NCI-H345 (cell line): ENCODE measurements at regions not wholly inside any gene's neighbourhood (a gene's known extent, or its start where the extent isn't known, plus 50 kb on each side); places are given as distances from the start of the nearest gene placed in this dataset.

ENCODE experiments used
- DNase-seq: peaks from one replicate; lab custom pipeline; 2025; lab: John Stamatoyannopoulos, UW

DNA sequence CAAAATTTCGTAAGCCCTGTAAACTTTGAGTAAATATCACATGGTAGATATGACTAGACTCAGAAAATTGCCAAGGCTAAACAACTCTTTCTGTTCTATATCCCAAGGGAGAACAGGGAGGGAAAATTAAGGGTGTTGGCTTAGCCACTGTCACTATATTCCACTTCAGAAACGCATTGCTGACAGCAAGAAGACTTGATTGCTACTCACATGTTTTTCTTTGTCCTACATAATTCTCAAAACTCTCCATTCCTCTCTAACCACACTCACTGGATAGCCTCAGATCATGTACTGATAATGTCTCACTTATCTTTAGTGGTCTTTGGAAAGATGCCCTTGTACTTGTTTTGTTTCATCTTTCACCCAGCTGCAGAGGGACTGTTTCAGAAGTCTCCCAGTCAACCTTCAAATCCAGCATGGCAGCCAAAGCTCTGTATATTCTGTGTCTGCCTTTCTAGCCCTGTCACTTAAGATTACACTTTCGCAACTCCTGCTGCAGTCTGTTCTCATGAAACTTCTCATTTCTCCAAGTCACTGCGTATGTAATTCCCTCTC lies 582.4 kb upstream of the FZD8 start:
- no peak for DNase-seq

DNA sequence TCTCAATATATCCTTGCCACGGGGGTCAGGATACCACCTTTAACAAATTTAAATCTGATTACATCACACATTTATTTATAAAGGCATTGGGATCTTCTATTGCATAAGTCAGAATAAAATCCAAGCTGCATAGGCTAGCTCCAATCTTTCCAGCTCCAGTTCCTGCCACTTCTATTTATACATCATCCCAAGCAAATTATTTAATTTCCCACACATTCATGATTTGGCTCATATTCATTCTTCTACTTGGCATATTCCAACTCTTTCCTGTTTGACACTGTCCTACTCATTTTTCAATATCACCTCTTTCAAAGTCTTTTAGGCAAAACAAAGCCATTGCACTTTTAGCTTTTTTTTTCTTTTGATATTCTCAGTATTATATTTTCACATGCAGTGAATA lies 579.0 kb upstream of the FZD8 start:
- no peak for DNase-seq

DNA sequence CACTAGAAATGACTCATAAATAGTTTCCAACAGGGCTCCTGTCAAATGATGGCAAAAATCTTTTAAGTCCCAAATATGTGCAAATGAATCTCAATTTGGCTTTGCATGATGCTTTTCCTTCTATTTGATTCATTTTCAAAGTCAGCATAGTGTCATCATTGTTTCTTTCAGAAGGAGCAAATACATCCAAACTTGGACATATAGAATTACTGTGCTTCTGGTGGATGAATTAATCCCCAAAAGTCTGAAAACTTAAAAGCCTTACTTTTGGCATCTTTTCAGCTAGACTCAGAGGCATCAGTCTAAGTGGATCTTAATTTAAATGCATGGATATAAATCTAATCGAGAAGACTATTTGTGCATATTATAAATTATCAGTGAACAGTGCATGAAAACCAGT lies 578.1 kb upstream of the FZD8 start:
- no peak for DNase-seq

DNA sequence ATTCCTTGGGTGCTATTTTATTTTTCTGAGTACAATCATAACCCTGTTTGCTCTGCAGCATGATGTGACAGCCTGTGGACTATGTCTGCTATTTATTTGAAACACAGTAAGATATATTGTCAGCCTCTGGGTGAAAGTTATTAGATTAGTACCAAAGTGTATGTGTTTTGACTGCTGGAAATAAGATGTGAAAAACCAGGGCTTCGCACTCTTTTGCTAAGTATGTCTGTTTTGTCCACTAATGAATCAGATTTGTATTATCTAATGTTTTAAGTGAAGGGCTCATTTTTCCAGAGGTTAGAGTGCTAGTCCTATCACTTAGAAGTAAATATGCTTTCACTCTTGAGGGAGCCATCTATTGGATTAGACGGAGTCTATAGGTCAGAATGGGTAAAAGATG lies 569.8 kb upstream of the FZD8 start:
- DNase-seq, result no peak

DNA sequence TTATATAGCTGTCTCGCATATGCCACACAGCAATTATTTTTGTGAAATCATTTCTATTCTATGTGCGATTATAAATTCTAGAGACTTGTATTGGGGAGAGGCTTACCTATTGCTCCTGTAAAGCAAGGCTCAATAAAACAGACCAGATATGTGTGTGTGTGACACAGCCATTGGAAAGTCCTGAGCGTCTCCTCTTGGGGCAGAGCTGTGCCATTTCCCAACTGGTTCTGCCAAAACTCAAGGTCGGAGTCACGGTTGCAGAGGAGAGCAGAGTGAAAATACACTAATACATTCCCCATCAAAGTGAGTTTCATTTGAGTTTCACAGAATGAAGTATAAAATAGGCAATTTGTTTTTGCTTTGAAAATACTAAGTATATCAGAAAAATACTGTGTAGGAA lies 567.4 kb upstream of the FZD8 start:
- no peak for DNase-seq

DNA sequence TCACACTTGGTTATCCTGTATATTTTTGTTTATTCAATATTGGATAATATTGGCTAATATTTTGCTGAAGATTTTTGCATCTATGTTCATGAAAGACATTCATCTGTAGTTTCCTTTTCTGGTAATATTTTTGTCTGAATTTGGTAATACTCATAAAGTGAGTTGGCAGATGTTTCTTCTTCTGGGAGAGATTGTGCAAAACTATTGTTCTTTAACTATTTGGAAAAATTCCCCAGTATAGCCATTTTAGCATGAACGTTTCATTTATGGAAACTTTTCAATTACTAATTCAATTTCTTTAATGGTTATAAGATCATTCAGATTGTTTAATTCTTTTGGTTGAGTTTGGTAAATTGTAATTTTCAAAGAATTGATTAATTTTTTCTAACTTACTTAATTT lies 560.8 kb upstream of the FZD8 start:
- DNase-seq, result no peak

DNA sequence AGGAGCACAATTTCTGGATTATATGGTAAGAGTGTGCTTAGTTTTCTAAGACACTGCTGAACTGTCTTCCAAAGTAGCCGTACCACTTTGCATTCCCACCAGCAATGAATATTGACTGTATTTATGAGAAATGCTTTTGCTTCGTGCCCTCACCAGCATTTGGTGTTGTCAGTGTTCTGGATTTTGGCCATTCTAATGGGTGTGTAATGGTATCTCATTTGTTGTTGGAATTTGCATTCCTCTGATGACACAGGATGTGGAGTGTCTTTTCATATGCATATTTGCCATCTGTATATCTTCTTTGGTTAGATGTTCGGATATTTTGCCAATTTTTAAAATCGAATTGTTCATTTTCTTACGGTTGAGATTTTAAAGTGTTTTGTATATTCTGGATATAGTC lies 558.5 kb upstream of the FZD8 start:
- DNase-seq, result no peak

DNA sequence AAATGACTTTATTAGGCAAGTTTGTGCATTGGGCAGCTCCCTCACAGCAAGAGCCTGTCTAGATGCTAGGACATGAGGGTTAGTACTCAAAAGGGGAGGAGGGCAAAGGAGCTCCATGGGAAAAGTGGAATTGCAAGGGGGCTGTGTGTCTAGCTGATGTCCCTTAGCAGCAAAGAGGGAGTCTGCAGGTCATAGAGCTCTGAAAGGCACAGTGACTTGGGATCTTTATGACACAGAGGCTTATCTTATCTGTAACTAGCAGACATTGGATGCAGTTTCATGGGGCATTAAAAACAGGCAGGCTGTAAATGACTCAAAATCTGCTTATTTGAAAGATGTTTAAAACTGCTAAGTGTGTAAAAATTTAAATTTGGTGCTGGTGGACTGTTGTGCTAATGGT lies 556.2 kb upstream of the FZD8 start:
- no peak for DNase-seq

DNA sequence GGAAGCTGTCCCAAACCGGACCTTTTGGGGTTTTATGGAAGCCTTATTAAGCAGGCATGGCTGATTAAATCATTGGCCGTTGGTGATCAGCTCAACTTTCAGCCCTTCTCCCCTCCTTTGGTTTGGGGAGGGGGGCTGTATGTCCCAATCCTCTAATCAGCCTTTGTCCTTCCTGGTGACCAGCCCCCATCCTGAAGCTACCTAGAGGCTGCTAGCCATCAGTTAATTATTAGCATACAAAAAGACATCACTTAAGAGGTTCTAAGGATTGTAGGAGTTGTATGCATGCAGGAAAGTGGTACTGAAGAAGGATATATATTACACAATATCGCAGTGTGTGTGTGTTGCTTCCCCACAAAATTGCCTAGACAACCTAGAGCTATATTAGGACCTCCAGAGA lies 553.3 kb upstream of the FZD8 start:
- DNase-seq, result no peak

DNA sequence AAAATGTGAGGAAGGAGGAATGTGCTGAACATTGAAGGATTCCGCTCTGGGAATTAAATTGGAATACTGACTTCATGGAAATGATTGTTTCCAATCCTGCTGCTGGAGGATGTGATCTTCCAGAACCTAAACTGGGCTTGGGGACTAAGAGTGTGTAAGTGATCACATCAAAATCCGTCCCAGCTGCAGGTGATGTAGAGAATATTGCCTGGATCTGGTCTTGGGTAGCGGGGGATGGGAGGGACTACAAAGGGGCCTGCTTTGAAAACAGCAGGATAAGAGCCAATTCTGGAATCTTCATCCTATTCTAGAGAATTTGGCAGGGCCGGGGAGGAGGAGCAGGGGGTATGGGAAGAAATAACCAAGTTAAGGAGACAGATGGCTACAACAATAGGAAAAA lies 552.2 kb upstream of the FZD8 start:
- no peak for DNase-seq

DNA sequence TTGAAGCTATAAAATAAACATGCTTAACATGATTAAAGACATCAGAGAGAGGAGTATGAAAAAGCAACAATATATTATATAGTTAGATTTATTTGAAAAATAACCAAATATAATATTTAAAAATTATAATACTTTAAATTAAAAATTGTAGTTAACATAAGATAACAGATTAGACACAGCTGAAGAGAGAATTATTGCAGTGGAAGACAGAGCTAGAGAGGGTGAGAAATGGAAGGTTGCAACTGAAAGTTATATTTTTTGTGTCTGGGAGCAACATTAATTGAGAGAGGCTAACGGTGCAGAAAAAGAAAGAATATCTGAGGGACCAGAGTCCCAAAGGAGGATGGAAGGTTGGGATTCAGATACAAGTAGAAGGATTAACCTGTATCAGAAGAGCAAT lies 548.9 kb upstream of the FZD8 start:
- no peak for DNase-seq

DNA sequence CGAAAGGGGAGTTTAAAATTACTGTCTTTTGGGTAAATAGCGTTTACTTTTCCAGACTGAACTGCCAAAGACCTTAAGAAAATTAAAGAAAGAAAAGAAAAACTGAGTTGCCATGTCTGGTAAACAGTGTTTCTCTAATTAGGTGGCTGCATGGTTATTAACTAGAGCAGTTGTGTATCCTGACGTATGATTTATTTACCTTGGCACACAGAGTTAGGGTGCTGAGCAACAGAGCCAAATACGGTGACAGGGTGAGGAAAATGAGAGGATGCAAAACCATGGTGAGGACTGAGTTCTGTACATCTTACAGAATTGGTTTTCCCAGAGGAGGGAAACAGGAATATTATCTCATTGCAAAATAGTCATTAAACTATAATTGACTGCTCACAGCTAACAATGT lies 546.4 kb upstream of the FZD8 start:
- peak; percentile 27 for DNase-seq

DNA sequence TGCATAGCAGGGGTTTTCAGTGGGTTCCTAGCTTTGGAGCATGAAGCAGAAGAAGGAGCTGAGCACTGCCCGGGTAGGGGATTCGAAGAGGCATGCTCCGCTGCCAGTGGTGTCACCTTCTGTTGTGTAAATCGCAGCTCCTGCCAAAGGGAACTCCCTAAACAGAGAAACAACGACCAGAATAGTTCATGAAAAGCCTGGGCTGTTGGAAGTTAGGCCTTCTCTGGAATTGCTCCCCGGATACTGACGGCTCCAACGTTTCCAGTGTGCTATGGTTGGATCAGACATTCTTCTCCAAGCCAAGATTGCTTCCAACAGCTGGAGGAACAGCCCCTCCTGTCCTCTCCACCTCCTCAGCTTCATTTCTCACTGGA lies 546.0 kb upstream of the FZD8 start:
- peak; percentile 7 for DNase-seq

DNA sequence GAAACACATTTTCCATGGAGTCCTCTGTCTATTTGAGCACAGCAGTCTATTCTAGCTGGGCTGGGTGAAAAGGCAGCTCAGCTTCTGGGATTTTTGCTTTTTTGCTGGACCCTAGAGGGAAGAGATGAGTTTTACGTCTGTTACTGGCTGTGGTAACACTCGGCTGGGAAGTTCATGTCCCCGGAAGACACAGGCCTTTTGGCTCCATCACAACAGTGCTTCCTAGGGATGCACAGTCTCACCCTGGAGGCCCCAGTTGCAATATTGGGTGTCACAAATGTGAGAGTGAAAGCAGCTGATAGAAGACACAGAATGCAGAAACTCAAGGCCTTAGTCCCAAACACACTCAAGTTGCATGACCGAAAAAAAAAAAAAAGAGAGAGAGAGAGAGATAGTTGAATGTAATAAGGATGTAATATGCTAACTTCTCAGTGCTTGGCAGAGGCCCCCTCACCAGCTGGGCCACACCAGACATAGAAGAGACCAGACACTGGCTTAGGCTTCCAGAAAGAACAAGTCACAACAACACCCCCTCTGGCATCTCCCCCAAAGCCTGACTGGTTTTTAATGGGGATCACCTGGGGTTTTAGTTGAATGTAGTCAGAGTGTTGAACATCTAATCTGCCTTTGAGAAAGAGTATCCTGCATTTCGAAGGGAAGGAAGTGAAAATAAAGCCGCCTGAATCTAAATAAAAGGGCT lies 545.4 kb upstream of the FZD8 start:
- no peak for DNase-seq

DNA sequence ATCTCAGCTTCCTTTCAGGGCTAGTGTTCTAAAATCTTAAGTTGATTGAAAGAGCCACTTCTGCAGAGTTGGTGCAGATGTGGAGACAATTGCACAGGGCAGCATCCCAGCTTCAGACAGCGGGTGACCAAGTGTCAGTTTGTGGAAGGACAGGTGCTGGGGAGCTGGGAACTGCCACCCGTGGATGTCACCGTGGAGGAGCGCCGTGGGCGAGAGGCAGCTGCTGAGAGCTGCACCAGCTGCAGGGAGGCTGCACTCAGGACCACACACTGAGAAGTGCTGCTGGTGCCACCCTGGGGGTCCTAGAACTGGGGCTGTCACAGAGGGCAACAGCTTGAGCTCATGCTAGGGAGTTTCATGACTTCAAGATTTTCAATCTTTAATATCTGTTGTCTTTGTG lies 543.0 kb upstream of the FZD8 start:
- peak; percentile 7 for DNase-seq

DNA sequence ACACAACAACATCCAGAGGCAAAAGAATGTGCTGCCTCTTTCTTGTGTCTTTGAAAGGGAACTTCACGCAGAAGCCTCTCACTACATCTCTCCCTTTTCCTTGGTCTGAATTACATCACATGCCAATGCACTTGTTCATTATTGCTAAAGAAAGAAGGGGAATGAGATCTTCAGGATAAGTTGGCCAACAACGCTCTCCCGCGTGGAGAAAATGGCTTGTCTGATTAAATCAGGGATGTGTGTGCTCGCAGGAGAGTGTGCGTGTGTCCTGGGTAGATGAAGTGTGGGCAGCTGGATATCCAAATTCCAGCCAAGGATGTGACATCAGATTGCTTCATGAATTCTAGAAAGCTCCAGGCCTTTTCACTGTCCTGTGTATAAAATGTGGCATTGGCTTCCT lies 541.6 kb upstream of the FZD8 start:
- DNase-seq, result no peak

DNA sequence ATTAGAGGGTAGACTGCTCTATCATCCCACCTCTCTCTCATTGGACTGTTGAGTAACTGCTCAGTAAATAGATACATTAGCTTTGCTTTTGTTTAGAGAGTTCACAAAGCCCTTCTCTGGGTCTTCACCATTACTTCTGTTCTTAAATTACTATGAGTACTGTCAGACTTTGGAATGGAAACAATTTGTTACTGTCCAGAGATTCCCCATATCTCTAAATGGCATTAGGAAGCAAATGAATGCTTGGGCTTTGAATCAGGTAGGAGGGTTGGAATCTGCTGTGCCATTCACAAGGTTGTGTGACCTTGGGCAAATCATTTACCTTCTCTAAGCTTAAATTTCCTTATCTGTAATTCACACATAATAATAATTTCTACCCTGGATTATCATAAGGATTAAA lies 541.0 kb upstream of the FZD8 start:
- no peak for DNase-seq

DNA sequence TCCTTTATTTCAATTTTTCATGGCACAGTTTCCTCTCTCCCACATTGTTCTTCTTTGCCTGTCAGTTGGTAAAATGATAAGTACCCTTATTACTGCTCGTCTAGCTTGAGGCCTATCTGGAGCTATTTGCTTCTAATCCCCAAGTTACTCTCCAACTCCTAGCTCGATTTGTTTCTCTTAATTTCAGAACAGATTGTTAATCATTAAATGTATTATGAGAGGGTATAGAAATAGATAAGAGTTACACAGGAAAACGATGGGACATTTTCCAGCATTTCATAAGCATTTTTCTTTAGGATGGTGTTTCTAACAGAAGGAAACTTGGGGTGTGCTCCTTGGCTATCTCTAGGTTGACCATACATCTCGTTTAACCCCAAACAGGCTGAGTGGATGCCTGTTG lies 540.5 kb upstream of the FZD8 start:
- no peak for DNase-seq

DNA sequence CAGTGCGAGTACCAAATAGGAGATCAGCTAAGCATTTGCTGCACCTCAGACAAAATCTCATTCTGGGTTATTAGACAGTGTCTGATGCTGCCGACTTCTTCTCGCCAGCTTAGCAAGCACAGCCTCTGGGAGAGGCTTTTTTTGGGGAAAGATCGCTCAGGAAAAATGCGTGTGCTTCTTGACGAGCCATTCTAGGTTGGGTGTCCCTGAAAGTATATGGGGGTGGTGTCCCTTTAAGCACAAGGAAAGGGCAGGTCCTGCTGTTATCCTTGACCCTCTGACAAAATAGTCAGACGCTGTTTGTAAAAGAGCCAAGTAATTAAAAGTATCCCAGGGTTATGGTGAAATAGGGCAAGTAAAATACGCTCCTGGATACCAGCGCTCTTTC lies 540.1 kb upstream of the FZD8 start:
- DNase-seq, result no peak

DNA sequence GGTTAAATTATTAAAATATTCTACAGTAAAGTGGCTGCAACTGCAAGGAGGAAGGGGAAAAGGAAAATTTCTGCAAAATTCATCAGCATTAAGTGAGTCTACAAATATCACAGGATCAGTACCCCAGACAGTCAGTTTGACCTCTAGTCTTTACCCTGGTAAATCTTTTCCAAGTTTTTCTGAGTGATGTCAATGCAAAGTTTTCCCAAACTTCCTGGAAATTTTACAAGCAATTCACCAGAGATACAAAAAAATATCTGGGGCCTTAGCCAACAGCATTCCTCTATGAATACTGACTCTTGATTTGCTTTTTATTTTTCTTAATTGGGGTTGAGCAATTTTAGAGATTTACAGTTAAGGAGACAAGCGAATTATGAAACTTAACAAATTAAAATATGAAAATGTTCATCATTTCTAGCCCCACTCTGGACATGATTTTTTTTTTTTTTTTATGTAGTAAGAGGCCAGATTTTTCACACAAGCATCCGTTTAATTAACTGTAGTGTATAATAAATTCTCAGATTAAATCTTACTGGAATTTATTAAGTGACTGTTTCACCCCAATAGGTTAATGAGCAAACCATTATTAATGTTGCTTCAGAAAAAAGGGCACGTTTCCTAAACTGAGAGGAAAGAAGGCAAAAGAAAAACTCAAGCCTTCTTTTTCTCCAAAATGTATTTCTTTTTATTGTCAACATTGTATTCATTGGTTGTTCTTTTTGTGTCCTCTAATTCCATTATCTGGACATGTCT lies 539.5 kb upstream of the FZD8 start:
- no peak for DNase-seq

DNA sequence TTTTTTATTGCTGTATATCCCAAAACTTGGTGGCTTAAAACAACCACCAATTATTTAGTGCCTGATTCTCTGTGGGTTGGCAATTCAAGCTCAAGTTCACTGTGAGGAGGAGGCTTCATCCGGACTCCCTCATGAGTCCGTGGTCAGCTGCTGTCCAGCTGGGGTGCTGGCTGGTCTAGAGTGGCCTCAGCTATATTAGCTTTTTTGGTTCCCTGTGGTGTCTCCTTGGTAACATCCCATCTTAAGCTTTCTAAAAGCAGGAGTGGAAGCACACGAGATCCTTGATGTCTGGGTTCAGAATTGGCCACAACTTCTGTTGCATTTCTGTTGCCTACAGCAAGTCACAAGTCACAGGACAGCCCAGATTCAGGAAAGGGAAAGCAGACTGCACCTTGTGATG lies 536.5 kb upstream of the FZD8 start:
- DNase-seq, result no peak

DNA sequence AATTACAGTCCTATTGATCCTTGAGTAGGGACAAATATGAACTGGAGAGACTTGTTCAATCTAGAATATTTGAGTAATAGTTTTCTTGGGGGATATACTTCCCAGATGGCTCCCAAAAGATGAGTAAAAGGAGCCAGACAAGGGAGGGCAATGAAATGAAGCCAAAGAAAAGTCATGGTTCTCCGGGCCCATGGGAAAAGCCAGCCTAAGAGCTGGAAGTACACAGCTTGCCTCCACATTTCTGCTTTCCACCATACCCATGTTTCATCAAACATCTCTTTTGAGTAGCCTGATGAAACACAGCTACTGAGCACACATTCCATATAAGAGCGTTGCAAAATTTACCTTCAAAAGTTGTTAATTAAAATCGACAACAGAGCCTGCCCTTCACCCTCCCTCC lies 535.0 kb upstream of the FZD8 start:
- no peak for DNase-seq

DNA sequence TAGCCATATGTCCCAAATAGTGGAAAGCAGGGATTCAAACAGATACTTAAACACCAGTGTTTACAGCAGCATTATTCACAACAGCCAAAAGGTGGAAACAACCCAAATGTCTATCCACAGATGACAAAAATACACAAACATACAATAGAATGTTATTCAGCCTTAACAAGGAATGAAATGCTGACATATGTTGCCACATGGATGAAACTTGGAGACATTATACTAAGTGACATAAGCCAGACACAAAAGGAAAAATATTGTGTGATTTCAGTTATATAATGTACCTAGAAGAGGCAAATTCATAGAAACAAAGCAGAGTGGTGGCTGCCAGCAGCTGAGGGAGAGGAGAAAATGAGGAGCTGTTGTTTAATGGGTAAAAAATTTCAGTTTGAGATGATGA lies 533.9 kb upstream of the FZD8 start:
- DNase-seq, result no peak

DNA sequence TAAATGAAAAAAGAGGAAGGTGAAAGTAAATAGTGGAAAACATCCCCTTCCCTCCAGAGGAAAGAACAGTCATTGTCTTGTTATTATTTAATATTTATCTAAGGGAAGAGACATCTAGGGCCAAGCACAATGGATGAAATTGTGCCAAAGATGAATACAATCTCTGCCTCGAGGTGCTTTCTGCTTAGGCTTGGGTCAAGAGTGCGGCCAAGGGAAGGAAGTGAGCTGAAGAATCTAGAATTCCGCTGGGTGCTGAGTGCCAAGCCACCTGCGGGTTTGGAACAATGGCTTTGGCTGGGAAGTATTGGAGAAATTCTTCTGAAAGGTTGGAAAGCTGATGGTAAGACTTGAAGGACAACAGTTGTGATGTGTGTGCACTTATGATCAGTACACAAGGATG lies 531.3 kb upstream of the FZD8 start:
- DNase-seq, result no peak
